Peyer's patch (tissue), 4 donors: ENCODE measurements at regions not wholly inside any gene's neighbourhood (a gene's known extent, or its start where the extent isn't known, plus 50 kb on each side); places are given as distances from the start of the nearest gene placed in this dataset.

ENCODE experiments used
- DNase-seq, 3 donors: peaks; one replicate each; pipeline ENCODE4 v3.0.0-alpha.2; 2017 to 2019
- H3K27ac ChIP-seq, 4 donors: fragments of 200-600 bp; sonication (generic); one replicate each; pipeline ENCODE4 v1.5.1; 2016 to 2019
- H3K27me3 ChIP-seq, 2 donors: fragments of 200-600 bp; sonication (generic); one replicate each; pipeline ENCODE4 v1.5.1; 2019
- H3K36me3 ChIP-seq, 3 donors: fragments of 200-600 bp; sonication (generic); one replicate each; pipeline ENCODE4 v1.5.1; 2016 to 2019
- H3K4me1 ChIP-seq, 4 donors: fragments of 200-600 bp; sonication (generic); one replicate each; pipeline ENCODE4 v1.5.1; 2016 to 2019
- H3K4me3 ChIP-seq, 4 donors: fragments of 200-600 bp; sonication (generic); 1 replicate in 3 of 4; 2 replicates in 1 of 4; pipeline ENCODE4 v1.5.1; 2016 to 2019; ENCODE audit warnings: mild to moderate bottlenecking in 1 of 4
- H3K9me3 ChIP-seq, 4 donors: fragments of 200-600 bp; sonication (generic); one replicate each; pipeline ENCODE4 v1.5.1; 2016 to 2019; ENCODE audit warnings: mild to moderate bottlenecking in 1 of 4
- POLR2A ChIP-seq, 2 donors: fragments of 450-650 bp; IDR thresholded peaks; one replicate each; pipeline ENCODE4 v1.5.1; 2017; ENCODE audit warnings: antibody characterized with exemption in 2 of 2, mild to moderate bottlenecking in 2 of 2, moderate library complexity in 2 of 2
- TF ChIP-seq, protein P1 (sequence below), 6 experiments: fragments of 450-650 bp in 4 of 6; fragments of 200-600 bp in 2 of 6; sonication (generic) in 1 of 6; IDR thresholded peaks; one replicate each; pipeline ENCODE4 v1.5.1; 2017 to 2019; ENCODE audit warnings: antibody characterized with exemption in 6 of 6, mild to moderate bottlenecking in 3 of 6, moderate library complexity in 1 of 6

DNA sequence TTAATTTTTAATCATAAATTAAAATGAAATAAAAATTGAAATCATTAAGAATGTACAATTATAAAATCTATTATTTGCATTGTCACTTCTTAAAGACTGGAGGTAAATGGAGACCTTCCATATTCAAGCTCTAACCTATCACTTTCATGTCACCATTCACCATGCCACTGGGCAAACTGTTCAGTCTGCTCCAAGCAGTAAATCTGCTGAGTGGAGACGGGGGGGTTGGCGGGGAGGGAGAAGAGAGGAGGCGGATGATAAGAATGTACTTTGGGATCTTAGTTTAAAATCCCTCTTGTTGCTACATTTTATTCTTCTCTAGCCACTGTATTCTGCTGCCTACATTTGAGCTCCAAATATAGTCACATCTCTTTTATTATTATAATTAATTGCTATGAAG is 365.9 kb upstream of the NFIA start:
- Histone ChIP-seq H3K4me3 (no peak overlapping the region), H3K27me3 (no peaks in the 10 kb centered on the region), H3K36me3 (no peaks in the 10 kb centered on the region), H3K27ac (no peak overlapping the region), H3K9me3 (no peaks in the 10 kb centered on the region), H3K4me1 (no peaks in the 10 kb centered on the region)
- TF ChIP-seq, protein P1, sequence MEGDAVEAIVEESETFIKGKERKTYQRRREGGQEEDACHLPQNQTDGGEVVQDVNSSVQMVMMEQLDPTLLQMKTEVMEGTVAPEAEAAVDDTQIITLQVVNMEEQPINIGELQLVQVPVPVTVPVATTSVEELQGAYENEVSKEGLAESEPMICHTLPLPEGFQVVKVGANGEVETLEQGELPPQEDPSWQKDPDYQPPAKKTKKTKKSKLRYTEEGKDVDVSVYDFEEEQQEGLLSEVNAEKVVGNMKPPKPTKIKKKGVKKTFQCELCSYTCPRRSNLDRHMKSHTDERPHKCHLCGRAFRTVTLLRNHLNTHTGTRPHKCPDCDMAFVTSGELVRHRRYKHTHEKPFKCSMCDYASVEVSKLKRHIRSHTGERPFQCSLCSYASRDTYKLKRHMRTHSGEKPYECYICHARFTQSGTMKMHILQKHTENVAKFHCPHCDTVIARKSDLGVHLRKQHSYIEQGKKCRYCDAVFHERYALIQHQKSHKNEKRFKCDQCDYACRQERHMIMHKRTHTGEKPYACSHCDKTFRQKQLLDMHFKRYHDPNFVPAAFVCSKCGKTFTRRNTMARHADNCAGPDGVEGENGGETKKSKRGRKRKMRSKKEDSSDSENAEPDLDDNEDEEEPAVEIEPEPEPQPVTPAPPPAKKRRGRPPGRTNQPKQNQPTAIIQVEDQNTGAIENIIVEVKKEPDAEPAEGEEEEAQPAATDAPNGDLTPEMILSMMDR (IDR thresholded peaks at IDR 0.05): no peak
- no peak for TF ChIP-seq POLR2A (IDR thresholded peaks at IDR 0.05)
- DNase-seq: no peak

DNA sequence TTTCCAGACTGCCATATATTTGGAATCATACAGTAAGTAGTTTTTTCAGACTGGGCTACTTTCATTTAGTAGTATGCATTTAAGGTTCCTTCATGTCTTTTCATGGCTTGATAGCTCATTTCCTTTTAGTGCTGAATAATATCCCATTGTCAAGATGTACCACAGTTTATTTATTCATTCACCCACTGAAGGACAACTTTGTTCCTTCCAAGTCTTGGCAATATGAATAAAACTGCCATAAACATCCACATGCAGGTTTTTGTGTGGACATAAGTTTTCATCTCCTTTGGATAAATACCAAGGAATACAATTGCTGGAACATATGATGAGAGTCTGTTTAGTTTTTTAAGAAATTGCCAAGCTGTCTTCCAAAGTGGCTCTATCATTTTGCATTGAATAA is 366.4 kb upstream of the NFIA start:
- H3K27ac ChIP-seq: no peak overlapping the region
- H3K36me3 ChIP-seq: no peaks in the 10 kb centered on the region
- H3K9me3 ChIP-seq: no peaks in the 10 kb centered on the region
- TF ChIP-seq POLR2A (IDR thresholded peaks at IDR 0.05): no peak
- TF ChIP-seq, protein P1 (IDR thresholded peaks at IDR 0.05): no peak
- no peaks in the 10 kb centered on the region for H3K27me3 ChIP-seq
- no peaks in the 10 kb centered on the region for H3K4me1 ChIP-seq
- no peak overlapping the region for H3K4me3 ChIP-seq
- DNase-seq: no peak

DNA sequence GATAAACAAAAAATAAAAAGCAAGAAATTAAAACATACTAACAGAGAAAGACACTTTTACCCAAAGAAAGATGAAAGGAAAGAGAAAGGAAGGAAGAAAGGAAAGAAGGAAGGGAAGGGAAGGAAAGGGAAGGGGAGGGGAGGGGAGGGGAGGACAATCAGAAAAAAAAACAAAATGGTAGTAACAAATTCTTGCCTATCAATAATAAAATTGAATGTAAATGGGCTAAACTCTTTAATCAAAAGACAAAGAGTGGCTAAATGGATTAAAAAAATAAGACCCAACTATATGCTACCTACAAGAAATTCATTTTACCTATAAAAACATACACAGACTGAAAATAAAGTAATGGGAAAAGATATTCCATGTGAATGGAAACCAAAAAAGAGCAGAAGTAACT is 372.9 kb upstream of the NFIA start:
- DNase-seq: no peak
- Histone ChIP-seq H3K27me3 (no peaks in the 10 kb centered on the region), H3K36me3 (no peaks in the 10 kb centered on the region), H3K9me3 (no peaks in the 10 kb centered on the region), H3K27ac (no peak overlapping the region), H3K4me1 (no peaks in the 10 kb centered on the region), H3K4me3 (no peak overlapping the region)
- TF ChIP-seq, protein P1 (IDR thresholded peaks at IDR 0.05): no peak
- TF ChIP-seq POLR2A (IDR thresholded peaks at IDR 0.05): no peak

DNA sequence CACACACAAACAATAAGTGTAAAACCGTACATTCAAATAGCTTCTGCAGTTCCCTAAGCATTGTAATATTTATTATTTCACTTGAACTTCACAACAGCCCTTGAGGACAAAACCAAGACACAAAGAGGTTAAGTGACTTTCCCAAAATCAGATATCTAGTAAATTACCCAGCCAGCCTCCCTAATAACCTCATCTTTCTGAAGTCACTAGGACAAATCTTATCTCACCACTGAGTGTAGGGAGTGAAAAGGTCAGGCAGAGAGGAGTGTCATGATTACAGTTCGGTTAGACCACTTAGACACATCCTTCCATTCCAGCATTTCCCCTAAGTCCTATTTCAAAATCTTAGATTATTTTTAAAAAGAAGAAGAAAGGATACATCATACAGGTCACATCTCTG is 377.3 kb upstream of the NFIA start:
- Histone ChIP-seq H3K27ac (no peak overlapping the region), H3K27me3 (no peaks in the 10 kb centered on the region), H3K4me1 (no peaks in the 10 kb centered on the region), H3K36me3 (no peaks in the 10 kb centered on the region), H3K9me3 (no peaks in the 10 kb centered on the region), H3K4me3 (no peak overlapping the region)
- DNase-seq: no peak
- TF ChIP-seq POLR2A (IDR thresholded peaks at IDR 0.05): no peak
- TF ChIP-seq, protein P1 (IDR thresholded peaks at IDR 0.05): no peak

DNA sequence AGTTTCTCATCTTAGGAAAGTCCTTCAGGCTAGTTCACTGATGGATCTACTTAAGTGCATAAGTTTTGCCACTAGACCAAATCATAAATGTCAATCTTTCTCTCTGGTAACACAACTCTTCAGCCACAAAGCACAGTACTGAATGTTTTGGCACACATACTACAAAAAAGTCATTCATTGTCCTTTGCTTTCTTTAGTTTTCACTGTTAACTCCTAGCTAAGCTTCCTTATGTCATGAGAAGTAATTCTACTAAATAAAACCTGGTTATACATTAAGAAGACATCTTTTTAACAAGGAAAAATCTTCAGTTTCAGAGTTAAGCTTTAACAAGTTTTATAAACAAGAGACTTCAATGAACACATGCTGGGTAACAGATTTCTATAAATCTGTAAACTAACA is 379.2 kb upstream of the NFIA start:
- H3K27ac ChIP-seq: no peak overlapping the region

More for the DNA sequence above, 379.2 kb upstream of the NFIA start:
- no peak for DNase-seq
- no peak for TF ChIP-seq POLR2A (IDR thresholded peaks at IDR 0.05)
- TF ChIP-seq, protein P1 (IDR thresholded peaks at IDR 0.05): no peak
- Histone ChIP-seq H3K4me3 (no peak overlapping the region), H3K9me3 (no peaks in the 10 kb centered on the region), H3K4me1 (no peaks in the 10 kb centered on the region), H3K27me3 (no peaks in the 10 kb centered on the region), H3K36me3 (no peaks in the 10 kb centered on the region)
